Endothelial cell of umbilical vein (primary cell): ENCODE measurements at regions not wholly inside any gene's neighbourhood (a gene's known extent, or its start where the extent isn't known, plus 50 kb on each side); places are given as distances from the start of the nearest gene placed in this dataset.

Source experiments
- BruUV-seq: library from RNA; stranded (reverse); fragments of 400-500 nt; replicated peaks from 2 replicates; lab custom pipeline; 2021; lab: Mats Ljungman, UMichigan
- CTCF ChIA-PET: fragments of 300-600, 350-600 bp; sonication (Branson Sonifier 250); formaldehyde crosslinking; loops from one replicate; lab custom pipeline; 2021; ENCODE audit warnings: antibody characterized with exemption, inconsistent platforms; lab: Charles Lee
- POLR2A ChIA-PET: fragments of 300-600, 350-600 bp; sonication (Branson Sonifier 250); formaldehyde crosslinking; loops from one replicate; lab custom pipeline; 2021; ENCODE audit warnings: antibody characterized with exemption, inconsistent platforms; lab: Charles Lee
- DNase-seq: peaks from one replicate; pipeline ENCODE4 v3.0.0-alpha.2; 2011; ENCODE audit warnings: low read depth, low spot score
- FAIRE-seq: peaks from 2 replicates; lab custom pipeline; 2011; peaks lifted over from hg19 to GRCh38; lab: Jason Lieb, UNC
- H2AFZ ChIP-seq: 2 replicates; pipeline ENCODE4 v1.6.0; 2012; ENCODE audit warnings: low read depth, low read length, control low read depth, inconsistent platforms
- H3K27ac ChIP-seq: 2 replicates; pipeline ENCODE4 v1.5.1; 2011; ENCODE audit warnings: low read depth, mild to moderate bottlenecking, control low read depth, low read length, moderate library complexity; ENCODE audit not compliant: insufficient read depth
- H3K27me3 ChIP-seq, 2 experiments: 2 replicates each; pipeline versions ENCODE4 v1.6.0 to v1.6.1; 2011; ENCODE audit warnings: low read length in 2 of 2, mixed read lengths in 1 of 2; ENCODE audit not compliant: control insufficient read depth in 2 of 2, insufficient read depth in 2 of 2
- H3K36me3 ChIP-seq, 2 experiments: 2 replicates in 1 of 2; 3 replicates in 1 of 2; pipeline ENCODE4 v1.5.1; 2011; ENCODE audit warnings: low read length in 2 of 2, mild to moderate bottlenecking in 1 of 2, moderate library complexity in 1 of 2; ENCODE audit not compliant: control insufficient read depth in 2 of 2, insufficient read depth in 2 of 2; ENCODE audit errors: extremely low read depth in 1 of 2
- H3K4me1 ChIP-seq: 3 replicates; pipeline ENCODE4 v1.5.1; 2011; ENCODE audit warnings: mild to moderate bottlenecking, low read length; ENCODE audit not compliant: control insufficient read depth, insufficient read depth; ENCODE audit errors: extremely low read depth
- H3K4me2 ChIP-seq: 2 replicates; pipeline ENCODE4 v1.6.1; 2011; ENCODE audit warnings: low read length, control low read depth, mixed read lengths; ENCODE audit not compliant: insufficient read depth
- H3K4me3 ChIP-seq, 3 experiments: fragments of 200-600 bp in 1 of 3; sonication (generic), shearing (Covaris generic) in 1 of 3; replicated peaks in 1 of 3; 2 replicates each; pipeline ENCODE4 v1.5.1; 2011 to 2016; ENCODE audit warnings: control low read depth in 3 of 3, low read length in 3 of 3, mild to moderate bottlenecking in 2 of 3, inconsistent platforms in 1 of 3, low read depth in 1 of 3, moderate library complexity in 1 of 3; ENCODE audit not compliant: insufficient read depth in 1 of 3
- H3K79me2 ChIP-seq: 2 replicates; pipeline ENCODE4 v1.6.0; 2012; ENCODE audit warnings: low read length, inconsistent platforms; ENCODE audit not compliant: control insufficient read depth, insufficient read depth
- H3K9ac ChIP-seq: replicated peaks from 2 replicates; pipeline ENCODE3; 2011; ENCODE audit warnings: low read length, control low read depth; ENCODE audit not compliant: insufficient read depth; ENCODE audit errors: extremely low read depth
- H3K9me1 ChIP-seq: replicated peaks from 3 replicates; pipeline ENCODE4 v1.6.0; 2011; ENCODE audit warnings: mild to moderate bottlenecking, low read length; ENCODE audit not compliant: control insufficient read depth, insufficient read depth; ENCODE audit errors: extremely low read depth
- H3K9me3 ChIP-seq: replicated peaks from 2 replicates; pipeline ENCODE4 v1.5.1; 2012; ENCODE audit warnings: low read length, inconsistent platforms; ENCODE audit not compliant: control insufficient read depth, insufficient read depth
- H4K20me1 ChIP-seq: replicated peaks from 2 replicates; pipeline ENCODE3; 2011; ENCODE audit warnings: mild to moderate bottlenecking, low read length; ENCODE audit not compliant: control insufficient read depth, insufficient read depth; ENCODE audit errors: extremely low read depth
- EZH2 ChIP-seq: IDR thresholded peaks from 2 replicates; pipeline ENCODE4 v1.6.1; 2012; ENCODE audit warnings: borderline replicate concordance, low read depth, mild to moderate bottlenecking, moderate library complexity, low read length, inconsistent platforms; ENCODE audit not compliant: severe bottlenecking
- FOS ChIP-seq: IDR thresholded peaks from 2 replicates; pipeline ENCODE4 v1.6.1; 2011; ENCODE audit warnings: mild to moderate bottlenecking, low read length, moderate library complexity, borderline replicate concordance; ENCODE audit not compliant: insufficient read depth
- GATA2 ChIP-seq: IDR thresholded peaks from 2 replicates; pipeline ENCODE4 v1.7.0; 2011; ENCODE audit warnings: low read depth, mild to moderate bottlenecking, moderate library complexity, mixed read lengths, low read length; ENCODE audit not compliant: insufficient read length, insufficient read depth
- JUN ChIP-seq: IDR thresholded peaks from 2 replicates; pipeline ENCODE4 v1.6.1; 2011; ENCODE audit warnings: borderline replicate concordance, low read depth; ENCODE audit not compliant: insufficient read length, insufficient read depth
- MYC ChIP-seq: IDR thresholded peaks from one replicate; pipeline ENCODE4 v1.6.1; 2011; ENCODE audit warnings: mild to moderate bottlenecking, low read depth, low read length
- POLR2A ChIP-seq: IDR thresholded peaks from 2 replicates; pipeline ENCODE4 v1.6.1; 2012; ENCODE audit warnings: low read depth, mild to moderate bottlenecking, control low read depth, low read length
- POLR2AphosphoS5 ChIP-seq: IDR thresholded peaks from 2 replicates; pipeline ENCODE4 v1.6.1; 2012; ENCODE audit warnings: low read depth, mild to moderate bottlenecking, control low read depth, low read length, moderate library complexity; ENCODE audit not compliant: insufficient read depth
- dilution Hi-C: fragments of 300-500 bp; cut with MboI; formaldehyde crosslinking; loops from one replicate; pipeline ENCODE4 v1.15.0; 2019; ENCODE audit warnings: low sequenced_read_pairs; ENCODE audit not compliant: extremely low pct_ligation_motif_present
- intact Hi-C: fragments of 100-400 bp; cut with micrococcal nuclease; formaldehyde crosslinking; loops from one replicate; pipeline ENCODE4 v1.10.0; 2022
- TF ChIP-seq, protein P1 (sequence below): IDR thresholded peaks from 2 replicates; pipeline ENCODE4 v1.6.1; 2011; ENCODE audit not compliant: insufficient read depth, insufficient read length
- TF ChIP-seq, protein P2 (sequence below), 2 donors: IDR thresholded peaks; 1 replicate in 1 of 2; 2 replicates in 1 of 2; pipeline ENCODE4 v1.5.1; 2011; ENCODE audit warnings: low read length in 2 of 2, mild to moderate bottlenecking in 2 of 2, moderate library complexity in 2 of 2, control low read depth in 1 of 2, inconsistent platforms in 1 of 2, low read depth in 1 of 2; ENCODE audit not compliant: insufficient read depth in 1 of 2; ENCODE audit errors: extremely low read depth in 1 of 2

DNA sequence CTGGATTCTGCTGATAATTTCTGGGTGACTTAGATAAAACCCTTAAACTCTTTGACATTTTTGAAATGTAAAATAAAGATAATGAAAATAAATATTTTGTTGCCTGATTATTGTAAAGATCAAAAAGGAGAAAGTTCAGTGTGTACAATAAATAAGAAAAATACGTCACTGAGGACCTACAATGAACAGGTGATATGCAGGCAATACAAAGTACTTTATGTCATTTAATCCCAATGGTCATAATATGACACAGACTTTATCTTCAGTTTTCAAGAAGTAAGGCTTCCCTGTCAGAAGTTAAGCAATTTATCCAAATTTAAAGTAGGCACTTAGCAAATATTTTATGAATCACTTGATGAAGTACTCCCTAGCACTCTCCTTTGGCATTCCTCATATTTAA, 532.8 kb downstream of the GBA3 start:
- Histone ChIP-seq H4K20me1 (no peaks in the 10 kb centered on the region), H3K9me1 (no peaks in the 10 kb centered on the region), H3K4me1 (no peaks in the 10 kb centered on the region), H3K9me3 (peaks cover 7% of the 10 kb centered on the region), H2AFZ (no peak overlapping the region), H3K27me3 (no peaks in the 10 kb centered on the region), H3K36me3 (no peaks in the 10 kb centered on the region), H3K79me2 (no peaks in the 10 kb centered on the region), H3K4me2 (no peak overlapping the region), H3K4me3 (no peak overlapping the region), H3K27ac (no peak overlapping the region), H3K9ac (no peak overlapping the region)
- CTCF ChIA-PET = no interaction called here
- intact Hi-C loops = no loop called here
- TF ChIP-seq EZH2 = no peak
- TF ChIP-seq, protein P1, sequence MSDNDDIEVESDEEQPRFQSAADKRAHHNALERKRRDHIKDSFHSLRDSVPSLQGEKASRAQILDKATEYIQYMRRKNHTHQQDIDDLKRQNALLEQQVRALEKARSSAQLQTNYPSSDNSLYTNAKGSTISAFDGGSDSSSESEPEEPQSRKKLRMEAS = no peak
- TF ChIP-seq POLR2AphosphoS5 = no peak
- TF ChIP-seq, protein P2, sequence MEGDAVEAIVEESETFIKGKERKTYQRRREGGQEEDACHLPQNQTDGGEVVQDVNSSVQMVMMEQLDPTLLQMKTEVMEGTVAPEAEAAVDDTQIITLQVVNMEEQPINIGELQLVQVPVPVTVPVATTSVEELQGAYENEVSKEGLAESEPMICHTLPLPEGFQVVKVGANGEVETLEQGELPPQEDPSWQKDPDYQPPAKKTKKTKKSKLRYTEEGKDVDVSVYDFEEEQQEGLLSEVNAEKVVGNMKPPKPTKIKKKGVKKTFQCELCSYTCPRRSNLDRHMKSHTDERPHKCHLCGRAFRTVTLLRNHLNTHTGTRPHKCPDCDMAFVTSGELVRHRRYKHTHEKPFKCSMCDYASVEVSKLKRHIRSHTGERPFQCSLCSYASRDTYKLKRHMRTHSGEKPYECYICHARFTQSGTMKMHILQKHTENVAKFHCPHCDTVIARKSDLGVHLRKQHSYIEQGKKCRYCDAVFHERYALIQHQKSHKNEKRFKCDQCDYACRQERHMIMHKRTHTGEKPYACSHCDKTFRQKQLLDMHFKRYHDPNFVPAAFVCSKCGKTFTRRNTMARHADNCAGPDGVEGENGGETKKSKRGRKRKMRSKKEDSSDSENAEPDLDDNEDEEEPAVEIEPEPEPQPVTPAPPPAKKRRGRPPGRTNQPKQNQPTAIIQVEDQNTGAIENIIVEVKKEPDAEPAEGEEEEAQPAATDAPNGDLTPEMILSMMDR (IDR thresholded peaks at IDR 0.05; ENCODE audit: extremely low read depth in 1 of 2, insufficient read depth in 1 of 2, low read depth in 1 of 2, low read length in 2 of 2) = no peak
- no peak for TF ChIP-seq GATA2
- TF ChIP-seq FOS = no peak
- no peak for TF ChIP-seq POLR2A
- TF ChIP-seq JUN = no peak
- no peak for TF ChIP-seq MYC
- BruUV-seq = no TSS peak
- no peak for FAIRE-seq
- dilution Hi-C loops = no loop called here
- DNase-seq = no peak
- POLR2A ChIA-PET = no interaction called here
